HFFc6 (cell line): ENCODE measurements at regions not wholly inside any gene's neighbourhood (a gene's known extent, or its start where the extent isn't known, plus 50 kb on each side); places are given as distances from the start of the nearest gene placed in this dataset.

Experiments used
- DNase-seq: peaks from one replicate; pipeline ENCODE4 v3.0.0-alpha.2; 2018
- H3K27ac Mint-ChIP-seq: 2 replicates; pipeline ENCODE4 v1.8.0; 2020; ENCODE audit warnings: mild to moderate bottlenecking, mixed read lengths
- H3K27me3 Mint-ChIP-seq: 2 replicates; pipeline ENCODE4 v1.8.0; 2021; ENCODE audit warnings: mild to moderate bottlenecking, moderate library complexity, mixed read lengths; ENCODE audit not compliant: insufficient read depth
- H3K36me3 Mint-ChIP-seq: 2 replicates; pipeline ENCODE4 v1.8.0; 2021; ENCODE audit warnings: low read depth, mixed read lengths
- H3K4me1 Mint-ChIP-seq: 2 replicates; pipeline ENCODE4 v1.8.0; 2020; ENCODE audit warnings: low read depth, mixed read lengths
- H3K4me3 Mint-ChIP-seq: 2 replicates; pipeline ENCODE4 v1.8.0; 2020; ENCODE audit warnings: mild to moderate bottlenecking, moderate library complexity, mixed read lengths
- H3K9me3 Mint-ChIP-seq: 2 replicates; pipeline ENCODE4 v1.8.0; 2020; ENCODE audit warnings: mild to moderate bottlenecking, mixed read lengths
- CTCF ChIP-seq: fragments of 200-600 bp; sonication (generic); IDR thresholded peaks from 2 replicates; pipeline ENCODE4 v1.5.0; 2021; ENCODE audit warnings: antibody characterized with exemption, mild to moderate bottlenecking

- peak; percentile 24 for DNase-seq
Observed at GRCh38 chr3:30161375-30161774, 445.0 kb upstream of the TGFBR2 start.

GRCh38 chr3:30162579-30162978, 443.8 kb upstream of the TGFBR2 start:
- Mint-ChIP-seq H3K4me3 (no peak overlapping the region), H3K36me3 (peaks cover 11% of the 10 kb centered on the region; the same call in 1 of the 2 replicates), H3K27me3 (no peaks in the 10 kb centered on the region; the same call in 1 of the 2 replicates), H3K27ac (peak overlapping the region; percentile 46), H3K4me1 (peaks cover 48% of the 10 kb centered on the region), H3K9me3 (peaks cover 11% of the 10 kb centered on the region; the same call in 1 of the 2 replicates)
- TF ChIP-seq CTCF: no peak
- DNase-seq: peak; percentile 86

More at GRCh38 chr3:30161375-30161774, 445.0 kb upstream of the TGFBR2 start:
- no peak for TF ChIP-seq CTCF
- H3K36me3 Mint-ChIP-seq: peaks cover 15% of the 10 kb centered on the region; the same call in 1 of the 2 replicates
- H3K4me3 Mint-ChIP-seq: no peak overlapping the region
- H3K4me1 Mint-ChIP-seq: peaks cover 52% of the 10 kb centered on the region
- no peaks in the 10 kb centered on the region; the same call in 1 of the 2 replicates for H3K27me3 Mint-ChIP-seq
- peak overlapping the region; percentile 46 for H3K27ac Mint-ChIP-seq
- H3K9me3 Mint-ChIP-seq: peaks cover 11% of the 10 kb centered on the region; the same call in 1 of the 2 replicates

GRCh38 chr3:30166535-30166934, 439.9 kb upstream of the TGFBR2 start:
- no peak for DNase-seq
- Mint-ChIP-seq H3K36me3 (peaks cover 6% of the 10 kb centered on the region; the same call in 1 of the 2 replicates), H3K27ac (no peak overlapping the region), H3K4me3 (no peak overlapping the region), H3K4me1 (peaks cover 37% of the 10 kb centered on the region), H3K27me3 (no peaks in the 10 kb centered on the region; the same call in 1 of the 2 replicates), H3K9me3 (0 out of 2 replicates have a peak, but pooled peaks cover 7% of the 10 kb centered on the region)
- TF ChIP-seq CTCF: no peak

GRCh38 chr3:30167541-30168011, 438.8 kb upstream of the TGFBR2 start:
- 0 out of 2 replicates have a peak, but pooled peaks cover 7% of the 10 kb centered on the region for H3K9me3 Mint-ChIP-seq
- no peak overlapping the region for H3K4me3 Mint-ChIP-seq
- no peak for DNase-seq

GRCh38 chr3:30169487-30169886, 436.9 kb upstream of the TGFBR2 start:
- Mint-ChIP-seq H3K9me3 (0 out of 2 replicates have a peak, but pooled peaks cover 7% of the 10 kb centered on the region), H3K4me3 (no peak overlapping the region), H3K4me1 (peaks cover 11% of the 10 kb centered on the region), H3K36me3 (peaks cover 6% of the 10 kb centered on the region; the same call in 1 of the 2 replicates), H3K27ac (no peak overlapping the region), H3K27me3 (no peaks in the 10 kb centered on the region)
- DNase-seq: no peak
- no peak for TF ChIP-seq CTCF

More at GRCh38 chr3:30167541-30168011, 438.8 kb upstream of the TGFBR2 start:
- no peaks in the 10 kb centered on the region for H3K27me3 Mint-ChIP-seq
- no peak overlapping the region for H3K27ac Mint-ChIP-seq
- peaks cover 6% of the 10 kb centered on the region; the same call in 1 of the 2 replicates for H3K36me3 Mint-ChIP-seq
- H3K4me1 Mint-ChIP-seq: peaks cover 27% of the 10 kb centered on the region
- no peak for TF ChIP-seq CTCF
